Liver (tissue), 3 donors: ENCODE measurements at regions not wholly inside any gene's neighbourhood (a gene's known extent, or its start where the extent isn't known, plus 50 kb on each side); places are given as distances from the start of the nearest gene placed in this dataset.

Experiments
- CTCF ChIP-seq: fragments of 150-350 bp; IDR thresholded peaks from 2 replicates; pipeline ENCODE4 v1.5.1; 2017; ENCODE audit warnings: improper control_type of control experiment, low read depth, low read length; ENCODE audit not compliant: missing input control
- EGR1 ChIP-seq, 2 donors: IDR thresholded peaks; 2 replicates each; pipeline ENCODE4 v1.6.1; 2016 to 2018; ENCODE audit warnings: antibody characterized with exemption in 2 of 2, low read depth in 2 of 2
- FOXA1 ChIP-seq: IDR thresholded peaks from 2 replicates; pipeline ENCODE4 v1.6.1; 2016; ENCODE audit warnings: antibody characterized with exemption
- HNF4G ChIP-seq: IDR thresholded peaks from 2 replicates; pipeline ENCODE4 v1.6.1; 2016; ENCODE audit warnings: antibody characterized with exemption
- JUND ChIP-seq, 2 donors: IDR thresholded peaks; 2 replicates each; pipeline ENCODE4 v1.6.1; 2016; ENCODE audit warnings: antibody characterized with exemption in 2 of 2
- MAX ChIP-seq: IDR thresholded peaks from 2 replicates; pipeline ENCODE4 v1.6.1; 2016; ENCODE audit warnings: antibody characterized with exemption
- RAD21 ChIP-seq, 2 donors: IDR thresholded peaks; 2 replicates each; pipeline ENCODE4 v1.6.1; 2016; ENCODE audit warnings: antibody characterized with exemption in 2 of 2, mild to moderate bottlenecking in 2 of 2
- RXRA ChIP-seq, 2 donors: IDR thresholded peaks; 2 replicates each; pipeline ENCODE4 v1.6.1; 2017 to 2018; ENCODE audit warnings: antibody characterized with exemption in 2 of 2, mild to moderate bottlenecking in 1 of 2
- SP1 ChIP-seq: IDR thresholded peaks from 2 replicates; pipeline ENCODE4 v1.6.1; 2018; ENCODE audit warnings: antibody characterized with exemption, mild to moderate bottlenecking
- YY1 ChIP-seq: IDR thresholded peaks from 2 replicates; pipeline ENCODE4 v1.6.1; 2016; ENCODE audit warnings: antibody characterized with exemption, mild to moderate bottlenecking
- TF ChIP-seq, protein P1 (sequence below): IDR thresholded peaks from 2 replicates; pipeline ENCODE4 v1.6.1; 2016; ENCODE audit warnings: antibody characterized with exemption, mild to moderate bottlenecking
- TF ChIP-seq, protein P2 (sequence below): IDR thresholded peaks from 2 replicates; pipeline ENCODE4 v1.6.1; 2016; ENCODE audit warnings: antibody characterized with exemption
- donor health status: healthy.
- donor health status: healthy.

DNA sequence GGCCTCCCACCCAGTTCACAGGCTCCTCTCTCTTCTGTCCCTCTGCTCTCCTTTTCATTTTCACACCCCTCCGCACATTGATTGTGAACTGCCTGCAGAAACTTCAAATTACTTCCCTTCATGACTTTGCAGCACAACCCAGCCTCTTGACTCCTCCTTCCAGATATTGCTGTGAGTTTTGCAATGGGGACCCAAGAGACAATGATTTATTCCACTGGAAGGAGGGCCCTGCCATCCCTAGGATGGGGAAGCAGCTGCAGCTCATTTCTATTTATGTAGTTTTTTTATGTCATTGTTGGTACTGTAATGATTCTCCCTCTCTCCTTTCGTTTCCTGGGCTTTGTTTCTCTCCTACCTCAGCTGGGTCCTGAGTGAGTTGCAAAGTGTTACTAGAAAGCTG lies 364.9 kb downstream of the ICE1 start:
- TF ChIP-seq CTCF (no peak), HNF4G (no peak), EGR1 (IDR thresholded peaks at IDR 0.05; ENCODE audit: low read depth in 2 of 2) (no peak), SP1 (no peak), RXRA (IDR thresholded peaks at IDR 0.05) (no peak), MAX (no peak), FOXA1 (no peak), RAD21 (IDR thresholded peaks at IDR 0.05) (no peak), YY1 (no peak), JUND (IDR thresholded peaks at IDR 0.05) (no peak)
- TF ChIP-seq, protein P1, sequence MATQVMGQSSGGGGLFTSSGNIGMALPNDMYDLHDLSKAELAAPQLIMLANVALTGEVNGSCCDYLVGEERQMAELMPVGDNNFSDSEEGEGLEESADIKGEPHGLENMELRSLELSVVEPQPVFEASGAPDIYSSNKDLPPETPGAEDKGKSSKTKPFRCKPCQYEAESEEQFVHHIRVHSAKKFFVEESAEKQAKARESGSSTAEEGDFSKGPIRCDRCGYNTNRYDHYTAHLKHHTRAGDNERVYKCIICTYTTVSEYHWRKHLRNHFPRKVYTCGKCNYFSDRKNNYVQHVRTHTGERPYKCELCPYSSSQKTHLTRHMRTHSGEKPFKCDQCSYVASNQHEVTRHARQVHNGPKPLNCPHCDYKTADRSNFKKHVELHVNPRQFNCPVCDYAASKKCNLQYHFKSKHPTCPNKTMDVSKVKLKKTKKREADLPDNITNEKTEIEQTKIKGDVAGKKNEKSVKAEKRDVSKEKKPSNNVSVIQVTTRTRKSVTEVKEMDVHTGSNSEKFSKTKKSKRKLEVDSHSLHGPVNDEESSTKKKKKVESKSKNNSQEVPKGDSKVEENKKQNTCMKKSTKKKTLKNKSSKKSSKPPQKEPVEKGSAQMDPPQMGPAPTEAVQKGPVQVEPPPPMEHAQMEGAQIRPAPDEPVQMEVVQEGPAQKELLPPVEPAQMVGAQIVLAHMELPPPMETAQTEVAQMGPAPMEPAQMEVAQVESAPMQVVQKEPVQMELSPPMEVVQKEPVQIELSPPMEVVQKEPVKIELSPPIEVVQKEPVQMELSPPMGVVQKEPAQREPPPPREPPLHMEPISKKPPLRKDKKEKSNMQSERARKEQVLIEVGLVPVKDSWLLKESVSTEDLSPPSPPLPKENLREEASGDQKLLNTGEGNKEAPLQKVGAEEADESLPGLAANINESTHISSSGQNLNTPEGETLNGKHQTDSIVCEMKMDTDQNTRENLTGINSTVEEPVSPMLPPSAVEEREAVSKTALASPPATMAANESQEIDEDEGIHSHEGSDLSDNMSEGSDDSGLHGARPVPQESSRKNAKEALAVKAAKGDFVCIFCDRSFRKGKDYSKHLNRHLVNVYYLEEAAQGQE, result no peak
- TF ChIP-seq, protein P2, sequence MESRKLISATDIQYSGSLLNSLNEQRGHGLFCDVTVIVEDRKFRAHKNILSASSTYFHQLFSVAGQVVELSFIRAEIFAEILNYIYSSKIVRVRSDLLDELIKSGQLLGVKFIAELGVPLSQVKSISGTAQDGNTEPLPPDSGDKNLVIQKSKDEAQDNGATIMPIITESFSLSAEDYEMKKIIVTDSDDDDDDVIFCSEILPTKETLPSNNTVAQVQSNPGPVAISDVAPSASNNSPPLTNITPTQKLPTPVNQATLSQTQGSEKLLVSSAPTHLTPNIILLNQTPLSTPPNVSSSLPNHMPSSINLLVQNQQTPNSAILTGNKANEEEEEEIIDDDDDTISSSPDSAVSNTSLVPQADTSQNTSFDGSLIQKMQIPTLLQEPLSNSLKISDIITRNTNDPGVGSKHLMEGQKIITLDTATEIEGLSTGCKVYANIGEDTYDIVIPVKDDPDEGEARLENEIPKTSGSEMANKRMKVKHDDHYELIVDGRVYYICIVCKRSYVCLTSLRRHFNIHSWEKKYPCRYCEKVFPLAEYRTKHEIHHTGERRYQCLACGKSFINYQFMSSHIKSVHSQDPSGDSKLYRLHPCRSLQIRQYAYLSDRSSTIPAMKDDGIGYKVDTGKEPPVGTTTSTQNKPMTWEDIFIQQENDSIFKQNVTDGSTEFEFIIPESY, result no peak
